ENCODE measurements at regions not wholly inside any gene's neighbourhood (a gene's known extent, or its start where the extent isn't known, plus 50 kb on each side); places are given as distances from the start of the nearest gene placed in this dataset.
"Not testable (repeated sequence)": the region's sequence is repeated elsewhere in the genome, so short reads cannot be mapped to it uniquely, and the experiment has no call there.

DNA sequence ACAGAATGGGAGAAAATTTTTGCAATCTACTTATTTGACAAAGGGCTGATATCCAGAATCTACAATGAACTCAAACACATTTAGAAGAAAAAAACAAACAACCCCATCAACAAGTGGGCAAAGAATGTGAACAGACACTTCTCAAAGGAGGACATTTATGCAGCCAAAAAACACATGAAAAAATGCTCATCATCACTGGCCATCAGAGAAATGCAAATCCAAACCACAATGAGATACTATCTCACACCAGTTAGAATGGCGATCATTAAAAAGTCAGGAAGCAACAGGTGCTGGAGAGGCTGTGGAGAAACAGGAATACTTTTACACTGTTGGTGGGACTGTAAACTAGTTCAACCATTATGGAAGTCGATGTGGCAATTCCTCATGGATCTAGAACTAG, 767.0 kb downstream of the GRXCR1 start:
- not testable (repeated sequence) for H3K4me1 ChIP-seq (ENCODE audit: control insufficient read depth in 1 of 2, insufficient read depth in 2 of 2, low read length in 2 of 2); H3K27me3 ChIP-seq (ENCODE audit: control insufficient read depth in 1 of 2, insufficient read depth in 2 of 2, low read length in 2 of 2); H3K9me3 ChIP-seq (ENCODE audit: control insufficient read depth in 1 of 2, low read length in 2 of 2); H3K4me3 ChIP-seq (ENCODE audit: low read depth in 1 of 2, low read length in 2 of 2); H3K27ac ChIP-seq (ENCODE audit: low read depth, low read length); H3K9ac ChIP-seq (ENCODE audit: low read depth in 1 of 2, low read length in 2 of 2); H3K36me3 ChIP-seq (ENCODE audit: control insufficient read depth in 1 of 2, insufficient read depth in 2 of 2, low read length in 2 of 2)

DNA sequence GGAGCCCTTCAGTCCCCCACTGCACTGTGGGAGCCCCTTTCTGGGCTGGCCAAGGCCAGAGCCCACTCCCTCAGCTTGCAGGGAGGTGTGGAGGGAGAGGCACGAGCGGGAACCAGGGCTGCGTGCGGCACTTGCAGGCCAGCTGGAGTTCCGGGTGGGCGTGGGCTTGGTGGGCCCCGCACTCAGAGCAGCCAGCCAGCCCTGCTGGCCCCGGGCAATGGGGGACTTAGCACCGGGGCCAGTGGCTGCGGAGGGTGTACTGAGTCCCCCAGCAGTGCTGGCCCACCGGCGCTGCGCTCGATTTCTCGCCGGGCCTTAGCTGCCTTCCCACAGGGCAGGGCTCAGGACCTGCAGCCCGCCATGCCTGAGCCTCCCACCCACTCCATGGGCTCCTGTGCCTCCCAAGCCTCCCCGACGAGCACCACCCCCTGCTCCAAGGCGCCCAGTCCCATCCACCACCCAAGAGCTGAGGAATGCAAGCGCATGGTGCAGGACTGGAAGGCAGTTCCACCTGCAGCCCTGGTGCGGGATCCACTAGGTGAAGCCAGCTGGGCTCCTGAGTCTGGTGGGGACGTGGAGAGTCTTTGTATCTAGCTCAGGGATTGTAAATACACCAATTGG, 776.2 kb downstream of the KCTD8 start:
- not testable (repeated sequence) for H3K36me3 ChIP-seq (ENCODE audit: control insufficient read depth in 1 of 2, insufficient read depth in 2 of 2, low read length in 2 of 2); H3K4me1 ChIP-seq (ENCODE audit: control insufficient read depth in 1 of 2, insufficient read depth in 2 of 2, low read length in 2 of 2); H3K4me3 ChIP-seq (ENCODE audit: low read depth in 1 of 2, low read length in 2 of 2); H3K9ac ChIP-seq (ENCODE audit: low read depth in 1 of 2, low read length in 2 of 2); H3K27ac ChIP-seq (ENCODE audit: low read depth, low read length); H3K27me3 ChIP-seq (ENCODE audit: control insufficient read depth in 1 of 2, insufficient read depth in 2 of 2, low read length in 2 of 2)
- H3K9me3 ChIP-seq (ENCODE audit: control insufficient read depth in 1 of 2, low read length in 2 of 2): peaks cover 12 to 15% of the 10 kb centered on the region in 2 donors

DNA sequence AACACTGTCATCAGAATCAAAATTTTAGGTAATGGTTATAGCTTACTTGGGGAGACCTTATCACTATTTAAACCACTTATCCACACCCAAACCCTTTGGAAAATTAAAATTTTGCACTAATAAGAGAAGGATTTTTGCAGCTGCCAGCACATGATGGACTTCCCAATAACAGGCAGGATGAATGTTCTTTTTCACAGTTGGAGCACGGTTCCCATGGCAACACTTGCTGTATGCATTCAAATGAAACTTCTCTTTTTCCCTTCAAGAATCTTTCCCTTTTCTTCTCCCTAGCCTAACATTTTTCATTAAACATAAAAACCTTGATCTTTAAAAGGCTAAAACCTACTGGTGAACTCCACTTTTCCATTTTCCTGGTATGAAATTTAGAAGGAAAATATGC, 768.2 kb downstream of the KCTD8 start:
- Histone ChIP-seq H3K9ac (ENCODE audit: low read depth in 1 of 2, low read length in 2 of 2) (no peak overlapping the region), H3K27me3 (ENCODE audit: control insufficient read depth in 1 of 2, insufficient read depth in 2 of 2, low read length in 2 of 2) (no peaks in the 10 kb centered on the region), H3K4me1 (ENCODE audit: control insufficient read depth in 1 of 2, insufficient read depth in 2 of 2, low read length in 2 of 2) (no peaks in the 10 kb centered on the region), H3K36me3 (ENCODE audit: control insufficient read depth in 1 of 2, insufficient read depth in 2 of 2, low read length in 2 of 2) (no peaks in the 10 kb centered on the region), H3K4me3 (ENCODE audit: low read depth in 1 of 2, low read length in 2 of 2) (no peak overlapping the region), H3K27ac (ENCODE audit: low read depth, low read length) (no peak overlapping the region), H3K9me3 (ENCODE audit: control insufficient read depth in 1 of 2, low read length in 2 of 2) (peaks cover 0 to 6% of the 10 kb centered on the region in 2 donors)

DNA sequence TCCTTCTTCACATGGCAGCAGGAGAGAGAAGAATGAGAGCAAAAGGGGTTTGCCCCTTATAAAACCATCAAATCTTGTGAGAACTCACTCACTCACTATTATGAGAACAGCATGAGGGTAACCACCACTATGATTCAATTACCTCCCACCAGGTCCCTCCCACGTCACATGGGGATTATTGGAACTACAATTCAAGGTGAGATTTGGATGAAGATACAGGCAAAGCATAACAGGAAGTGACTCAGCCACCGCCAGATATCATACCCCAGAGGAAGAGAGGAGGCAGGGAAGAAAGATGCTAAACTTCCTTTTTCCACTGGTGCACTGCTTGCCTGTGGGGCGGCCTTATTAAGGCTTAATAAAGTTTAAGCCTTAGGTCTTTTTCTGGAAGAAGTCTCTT, 766.1 kb downstream of the KCTD8 start:
- no peaks in the 10 kb centered on the region for H3K4me1 ChIP-seq (ENCODE audit: control insufficient read depth in 1 of 2, insufficient read depth in 2 of 2, low read length in 2 of 2)
- H3K27ac ChIP-seq (ENCODE audit: low read depth, low read length): no peak overlapping the region
- H3K36me3 ChIP-seq (ENCODE audit: control insufficient read depth in 1 of 2, insufficient read depth in 2 of 2, low read length in 2 of 2): no peaks in the 10 kb centered on the region
- H3K27me3 ChIP-seq (ENCODE audit: control insufficient read depth in 1 of 2, insufficient read depth in 2 of 2, low read length in 2 of 2): no peaks in the 10 kb centered on the region
- H3K9me3 ChIP-seq (ENCODE audit: control insufficient read depth in 1 of 2, low read length in 2 of 2): peaks cover 0 to 6% of the 10 kb centered on the region in 2 donors
- no peak overlapping the region for H3K9ac ChIP-seq (ENCODE audit: low read depth in 1 of 2, low read length in 2 of 2)
- H3K4me3 ChIP-seq (ENCODE audit: low read depth in 1 of 2, low read length in 2 of 2): no peak overlapping the region

DNA sequence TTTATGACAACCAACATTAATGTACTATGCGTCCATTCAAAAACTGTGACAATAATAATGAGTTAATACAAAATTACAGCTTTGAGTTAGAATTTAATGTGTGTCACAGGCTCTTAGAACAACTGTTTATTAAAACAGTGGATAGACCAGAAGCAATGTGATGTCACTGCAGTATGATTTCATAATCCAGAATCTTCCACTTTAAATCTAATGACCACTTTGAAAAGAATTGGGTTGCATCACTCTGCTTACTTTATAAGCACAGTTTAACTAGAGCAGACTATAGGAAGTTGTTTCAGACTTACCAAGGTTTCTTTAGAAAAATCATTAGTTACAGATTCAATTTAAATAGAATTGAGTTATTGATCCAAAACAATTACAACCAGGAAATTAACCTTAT, 758.5 kb downstream of the KCTD8 start:
- no peak overlapping the region for H3K4me3 ChIP-seq (ENCODE audit: low read depth in 1 of 2, low read length in 2 of 2)
- peaks cover 12 to 14% of the 10 kb centered on the region in 2 donors for H3K9me3 ChIP-seq (ENCODE audit: control insufficient read depth in 1 of 2, low read length in 2 of 2)
- no peaks in the 10 kb centered on the region for H3K4me1 ChIP-seq (ENCODE audit: control insufficient read depth in 1 of 2, insufficient read depth in 2 of 2, low read length in 2 of 2)
- H3K27me3 ChIP-seq (ENCODE audit: control insufficient read depth in 1 of 2, insufficient read depth in 2 of 2, low read length in 2 of 2): no peaks in the 10 kb centered on the region
- no peaks in the 10 kb centered on the region for H3K36me3 ChIP-seq (ENCODE audit: control insufficient read depth in 1 of 2, insufficient read depth in 2 of 2, low read length in 2 of 2)
- no peak overlapping the region for H3K9ac ChIP-seq (ENCODE audit: low read depth in 1 of 2, low read length in 2 of 2)
- no peak overlapping the region for H3K27ac ChIP-seq (ENCODE audit: low read depth, low read length)

DNA sequence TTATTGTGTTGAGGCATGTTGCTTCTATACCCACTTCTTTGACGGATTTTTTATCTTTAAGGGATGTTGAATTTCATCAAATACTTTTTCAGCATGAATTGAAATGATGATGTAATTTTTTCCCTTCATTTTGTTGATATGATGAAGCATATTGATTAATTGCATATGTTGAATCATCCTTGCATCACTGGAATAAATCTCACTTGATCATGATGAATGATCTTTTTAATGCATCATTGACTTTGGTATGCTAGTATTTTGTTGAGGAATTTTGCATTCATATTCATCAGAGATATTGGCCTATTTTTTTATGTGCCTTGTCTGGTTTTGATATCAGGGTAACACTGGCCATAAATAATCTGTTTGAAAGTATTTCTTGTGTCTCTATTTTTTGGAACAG, 754.7 kb downstream of the KCTD8 start:
- H3K36me3 ChIP-seq (ENCODE audit: control insufficient read depth in 1 of 2, insufficient read depth in 2 of 2, low read length in 2 of 2): no peaks in the 10 kb centered on the region
- no peak overlapping the region for H3K27ac ChIP-seq (ENCODE audit: low read depth, low read length)
- H3K9ac ChIP-seq (ENCODE audit: low read depth in 1 of 2, low read length in 2 of 2): no peak overlapping the region
- peaks cover 16 to 22% of the 10 kb centered on the region in 2 donors for H3K9me3 ChIP-seq (ENCODE audit: control insufficient read depth in 1 of 2, low read length in 2 of 2)
- no peaks in the 10 kb centered on the region for H3K4me1 ChIP-seq (ENCODE audit: control insufficient read depth in 1 of 2, insufficient read depth in 2 of 2, low read length in 2 of 2)
- H3K27me3 ChIP-seq (ENCODE audit: control insufficient read depth in 1 of 2, insufficient read depth in 2 of 2, low read length in 2 of 2): no peaks in the 10 kb centered on the region
- no peak overlapping the region for H3K4me3 ChIP-seq (ENCODE audit: low read depth in 1 of 2, low read length in 2 of 2)

DNA sequence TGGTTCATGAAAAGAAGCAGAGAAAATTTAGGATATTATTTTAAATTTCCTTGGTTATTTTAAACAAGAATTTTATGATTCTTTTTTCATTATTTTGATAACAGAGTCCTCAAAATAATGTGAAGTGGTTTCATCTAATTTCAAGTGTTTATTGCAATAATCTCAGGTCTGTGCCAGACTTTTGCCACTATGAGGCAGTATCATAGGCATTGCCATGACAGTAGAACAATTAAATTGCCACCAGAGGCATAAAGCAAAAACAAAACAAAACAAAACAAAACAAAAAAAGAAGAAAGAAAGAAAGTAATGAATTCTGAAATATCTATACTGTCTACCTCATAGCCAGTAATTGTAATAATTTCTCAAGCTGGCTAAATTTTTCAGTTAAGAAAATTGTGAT, 739.2 kb downstream of the KCTD8 start:
- Histone ChIP-seq H3K36me3 (ENCODE audit: control insufficient read depth in 1 of 2, insufficient read depth in 2 of 2, low read length in 2 of 2) (no peaks in the 10 kb centered on the region), H3K9me3 (ENCODE audit: control insufficient read depth in 1 of 2, low read length in 2 of 2) (peaks cover 2 to 15% of the 10 kb centered on the region in 2 donors), H3K9ac (ENCODE audit: low read depth in 1 of 2, low read length in 2 of 2) (no peak overlapping the region), H3K27ac (ENCODE audit: low read depth, low read length) (no peak overlapping the region), H3K4me3 (ENCODE audit: low read depth in 1 of 2, low read length in 2 of 2) (no peak overlapping the region), H3K4me1 (ENCODE audit: control insufficient read depth in 1 of 2, insufficient read depth in 2 of 2, low read length in 2 of 2) (no peaks in the 10 kb centered on the region), H3K27me3 (ENCODE audit: control insufficient read depth in 1 of 2, insufficient read depth in 2 of 2, low read length in 2 of 2) (no peaks in the 10 kb centered on the region)

DNA sequence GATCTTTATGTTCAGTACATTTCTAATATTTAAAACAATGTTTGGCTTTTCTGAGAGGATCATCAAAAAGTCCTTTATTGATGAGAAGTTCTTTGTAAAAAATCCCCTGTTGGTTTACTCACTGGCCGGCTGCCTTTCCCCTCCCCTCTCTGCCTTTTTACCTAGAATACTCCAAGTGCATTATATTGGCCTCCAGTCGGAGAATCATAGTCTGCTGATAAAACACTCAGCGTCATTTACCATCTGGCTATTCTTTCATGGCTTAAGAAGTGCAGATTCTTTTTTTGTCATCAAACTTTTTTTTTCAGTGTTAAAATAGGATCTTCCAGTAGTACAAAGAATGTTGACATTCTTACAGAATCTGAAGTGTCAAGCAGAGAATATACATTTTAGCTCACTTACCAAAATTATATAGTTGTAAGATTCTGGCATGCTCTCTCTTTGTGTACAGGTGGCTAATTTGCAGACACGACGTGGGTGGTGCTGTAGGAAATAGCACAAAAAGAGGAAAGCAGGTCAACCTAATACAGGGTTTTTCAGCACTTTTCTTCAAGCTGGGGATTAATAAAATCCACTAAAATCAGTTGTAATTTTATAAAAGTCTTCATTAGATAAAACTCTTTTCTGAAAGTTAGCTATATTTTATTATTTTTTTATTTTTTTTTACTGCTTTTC, 731.8 kb downstream of the KCTD8 start:
- no peaks in the 10 kb centered on the region for H3K4me1 ChIP-seq (ENCODE audit: control insufficient read depth in 1 of 2, insufficient read depth in 2 of 2, low read length in 2 of 2)
- no peak overlapping the region for H3K27ac ChIP-seq (ENCODE audit: low read depth, low read length)
- no peaks in the 10 kb centered on the region for H3K27me3 ChIP-seq (ENCODE audit: control insufficient read depth in 1 of 2, insufficient read depth in 2 of 2, low read length in 2 of 2)
- H3K4me3 ChIP-seq (ENCODE audit: low read depth in 1 of 2, low read length in 2 of 2): no peak overlapping the region
- no peaks in the 10 kb centered on the region for H3K36me3 ChIP-seq (ENCODE audit: control insufficient read depth in 1 of 2, insufficient read depth in 2 of 2, low read length in 2 of 2)
- H3K9me3 ChIP-seq (ENCODE audit: control insufficient read depth in 1 of 2, low read length in 2 of 2): peaks cover 0 to 8% of the 10 kb centered on the region in 2 donors
- no peak overlapping the region for H3K9ac ChIP-seq (ENCODE audit: low read depth in 1 of 2, low read length in 2 of 2)

DNA sequence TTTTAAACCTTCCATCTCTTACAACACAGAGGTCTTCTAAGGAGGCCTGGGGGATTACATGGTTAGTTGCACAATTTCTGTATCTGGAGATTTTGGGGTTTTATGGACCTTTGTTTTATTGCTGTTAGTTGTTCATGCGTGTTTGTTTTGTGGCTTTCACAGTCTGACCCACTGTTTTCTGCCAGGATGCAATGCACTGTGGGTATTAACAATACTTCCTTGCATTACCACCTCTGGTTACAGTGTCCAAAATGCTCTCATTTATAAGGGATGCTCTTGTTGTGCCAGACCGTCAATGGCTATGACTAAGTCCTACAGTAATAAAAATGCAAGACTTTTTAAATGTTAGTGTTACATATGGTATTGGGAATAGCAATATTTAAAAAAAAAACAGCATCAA, 730.2 kb downstream of the KCTD8 start:
- Histone ChIP-seq H3K36me3 (ENCODE audit: control insufficient read depth in 1 of 2, insufficient read depth in 2 of 2, low read length in 2 of 2) (no peaks in the 10 kb centered on the region), H3K27ac (ENCODE audit: low read depth, low read length) (no peak overlapping the region), H3K9me3 (ENCODE audit: control insufficient read depth in 1 of 2, low read length in 2 of 2) (peaks cover 0 to 8% of the 10 kb centered on the region in 2 donors), H3K4me3 (ENCODE audit: low read depth in 1 of 2, low read length in 2 of 2) (no peak overlapping the region), H3K4me1 (ENCODE audit: control insufficient read depth in 1 of 2, insufficient read depth in 2 of 2, low read length in 2 of 2) (no peaks in the 10 kb centered on the region), H3K27me3 (ENCODE audit: control insufficient read depth in 1 of 2, insufficient read depth in 2 of 2, low read length in 2 of 2) (no peaks in the 10 kb centered on the region), H3K9ac (ENCODE audit: low read depth in 1 of 2, low read length in 2 of 2) (no peak overlapping the region)

DNA sequence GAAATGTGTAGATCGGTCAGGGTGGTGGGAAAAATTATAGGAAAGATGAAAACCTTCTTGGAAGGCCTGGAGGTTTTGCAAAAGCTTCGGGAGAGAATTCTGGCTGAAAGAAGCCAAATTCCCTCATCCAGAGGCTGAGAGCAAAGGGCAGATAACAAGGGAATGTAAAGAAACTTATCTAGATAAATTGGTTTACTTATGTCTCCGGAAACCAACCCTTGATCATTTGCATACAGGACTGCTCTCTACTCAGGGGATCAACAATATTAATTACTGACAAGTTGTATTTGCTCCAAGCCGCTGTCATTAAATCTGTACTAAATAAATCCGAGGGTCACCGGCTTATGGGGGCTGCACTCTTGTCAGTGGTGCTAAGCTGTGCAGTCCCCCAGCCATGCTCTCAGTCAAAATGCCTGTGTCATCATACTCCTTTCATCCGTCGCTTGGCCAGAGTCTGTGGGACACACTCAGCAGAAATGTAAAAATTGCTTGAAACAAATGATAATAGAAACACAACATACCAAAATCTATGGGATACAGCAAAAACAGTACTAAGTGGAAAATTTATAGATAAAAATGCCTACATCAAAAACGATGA, 715.7 kb downstream of the KCTD8 start:
- H3K36me3 ChIP-seq (ENCODE audit: control insufficient read depth in 1 of 2, insufficient read depth in 2 of 2, low read length in 2 of 2): no peaks in the 10 kb centered on the region
- H3K9ac ChIP-seq (ENCODE audit: low read depth in 1 of 2, low read length in 2 of 2): no peak overlapping the region
- no peaks in the 10 kb centered on the region for H3K27me3 ChIP-seq (ENCODE audit: control insufficient read depth in 1 of 2, insufficient read depth in 2 of 2, low read length in 2 of 2)
- no peaks in the 10 kb centered on the region for H3K4me1 ChIP-seq (ENCODE audit: control insufficient read depth in 1 of 2, insufficient read depth in 2 of 2, low read length in 2 of 2)
- no peak overlapping the region for H3K27ac ChIP-seq (ENCODE audit: low read depth, low read length)
- peaks cover 2 to 15% of the 10 kb centered on the region in 2 donors for H3K9me3 ChIP-seq (ENCODE audit: control insufficient read depth in 1 of 2, low read length in 2 of 2)
- no peak overlapping the region for H3K4me3 ChIP-seq (ENCODE audit: low read depth in 1 of 2, low read length in 2 of 2)

Data from duodenal mucosa (tissue), 2 donors.